ENCODE measurements at regions not wholly inside any gene's neighbourhood (a gene's known extent, or its start where the extent isn't known, plus 50 kb on each side); places are given as distances from the start of the nearest gene placed in this dataset.

DNA sequence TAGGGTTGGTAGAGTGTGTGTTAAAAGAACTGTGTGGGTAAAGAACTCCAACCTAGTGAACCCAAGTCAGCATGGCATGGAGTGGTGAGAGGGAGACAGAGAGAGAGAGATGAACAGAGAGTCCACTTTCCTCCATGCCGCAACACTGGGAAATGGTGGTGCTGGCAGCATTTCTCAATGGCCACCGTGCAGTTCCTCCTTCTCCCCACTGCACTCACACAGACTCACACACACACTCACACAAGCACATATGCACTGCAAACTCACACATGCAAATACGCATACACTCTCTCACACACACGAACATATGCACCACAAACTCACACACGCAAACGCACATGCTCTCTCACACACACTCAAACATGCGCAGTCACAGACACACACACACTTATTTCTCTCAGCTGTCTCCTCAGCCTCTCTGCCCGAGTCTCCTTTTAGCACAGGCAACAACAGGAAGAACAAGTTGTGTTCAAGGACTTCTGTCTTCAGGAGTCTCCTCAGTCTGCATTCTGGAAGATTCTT, 66.5 kb upstream of the LY86 start:
- Histone ChIP-seq H3K9me3 (no peaks in the 10 kb centered on the region), H3K36me3 (no peaks in the 10 kb centered on the region), H3K27me3 (ENCODE audit: low read depth) (peaks cover 4% of the 10 kb centered on the region), H3K27ac (no peak overlapping the region), H3K4me3 (no peak overlapping the region), H3K4me1 (no peaks in the 10 kb centered on the region)
- intact Hi-C loops (cut with DNase I) = no loop called here
- TF ChIP-seq, protein P1, sequence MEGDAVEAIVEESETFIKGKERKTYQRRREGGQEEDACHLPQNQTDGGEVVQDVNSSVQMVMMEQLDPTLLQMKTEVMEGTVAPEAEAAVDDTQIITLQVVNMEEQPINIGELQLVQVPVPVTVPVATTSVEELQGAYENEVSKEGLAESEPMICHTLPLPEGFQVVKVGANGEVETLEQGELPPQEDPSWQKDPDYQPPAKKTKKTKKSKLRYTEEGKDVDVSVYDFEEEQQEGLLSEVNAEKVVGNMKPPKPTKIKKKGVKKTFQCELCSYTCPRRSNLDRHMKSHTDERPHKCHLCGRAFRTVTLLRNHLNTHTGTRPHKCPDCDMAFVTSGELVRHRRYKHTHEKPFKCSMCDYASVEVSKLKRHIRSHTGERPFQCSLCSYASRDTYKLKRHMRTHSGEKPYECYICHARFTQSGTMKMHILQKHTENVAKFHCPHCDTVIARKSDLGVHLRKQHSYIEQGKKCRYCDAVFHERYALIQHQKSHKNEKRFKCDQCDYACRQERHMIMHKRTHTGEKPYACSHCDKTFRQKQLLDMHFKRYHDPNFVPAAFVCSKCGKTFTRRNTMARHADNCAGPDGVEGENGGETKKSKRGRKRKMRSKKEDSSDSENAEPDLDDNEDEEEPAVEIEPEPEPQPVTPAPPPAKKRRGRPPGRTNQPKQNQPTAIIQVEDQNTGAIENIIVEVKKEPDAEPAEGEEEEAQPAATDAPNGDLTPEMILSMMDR (IDR thresholded peaks at IDR 0.05) = no peak
- DNase-seq (no peak), ATAC-seq (peak in 1 of 2 donors; percentile 25)

DNA sequence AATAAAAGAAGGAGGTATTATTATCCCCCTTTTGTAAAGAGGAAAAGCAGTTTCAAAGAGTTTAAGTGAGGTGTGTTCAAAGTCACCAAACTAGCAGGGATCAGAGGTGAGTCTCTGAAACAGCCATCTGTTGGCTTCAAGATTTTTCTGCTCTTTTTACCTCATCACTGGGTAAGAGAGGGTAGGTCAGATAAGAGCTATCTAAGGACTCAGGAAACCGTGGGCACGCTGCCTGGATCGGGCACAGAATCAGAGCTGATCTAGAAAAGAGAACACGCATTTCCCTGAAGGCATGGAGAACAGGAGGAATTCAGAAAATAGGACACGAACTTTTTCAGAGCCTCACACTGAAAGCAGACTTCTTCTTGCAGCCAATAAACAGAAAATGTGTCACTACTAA, 65.8 kb upstream of the LY86 start:
- ATAC-seq (no peak), DNase-seq (no peak)
- TF ChIP-seq, protein P1 (IDR thresholded peaks at IDR 0.05) = no peak
- H3K9me3 ChIP-seq = no peaks in the 10 kb centered on the region
- H3K4me1 ChIP-seq = no peaks in the 10 kb centered on the region
- peaks cover 4% of the 10 kb centered on the region for H3K27me3 ChIP-seq (ENCODE audit: low read depth)
- intact Hi-C loops (cut with DNase I) = no loop called here
- no peaks in the 10 kb centered on the region for H3K36me3 ChIP-seq
- no peak overlapping the region for H3K4me3 ChIP-seq
- no peak overlapping the region for H3K27ac ChIP-seq

DNA sequence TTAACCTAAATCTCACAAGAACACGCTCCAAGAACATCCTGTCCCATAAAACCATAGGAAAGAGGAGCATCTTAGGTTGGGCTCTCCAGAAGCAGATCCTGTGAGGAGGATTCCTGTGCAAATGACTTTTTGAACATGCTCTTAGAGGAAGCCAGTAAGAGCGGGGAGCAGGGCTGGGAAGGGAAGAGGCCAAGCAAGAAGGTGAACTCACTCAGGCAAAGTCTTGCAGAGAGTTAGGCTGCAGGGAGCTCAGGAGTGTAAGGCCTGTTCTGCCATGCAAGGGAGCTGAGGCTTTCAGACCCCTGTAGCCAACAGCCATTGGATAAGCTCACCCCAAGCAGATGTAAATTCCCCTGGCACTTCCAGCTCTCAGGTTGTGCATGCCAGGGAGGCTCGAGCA, 63.6 kb upstream of the LY86 start:
- Histone ChIP-seq H3K9me3 (no peaks in the 10 kb centered on the region), H3K4me3 (no peak overlapping the region), H3K4me1 (no peaks in the 10 kb centered on the region), H3K27ac (no peak overlapping the region), H3K27me3 (ENCODE audit: low read depth) (peaks cover 4% of the 10 kb centered on the region), H3K36me3 (no peaks in the 10 kb centered on the region)
- DNase-seq (no peak), ATAC-seq (no peak)
- TF ChIP-seq, protein P1 (IDR thresholded peaks at IDR 0.05) = no peak
- intact Hi-C loops (cut with DNase I) = no loop called here

DNA sequence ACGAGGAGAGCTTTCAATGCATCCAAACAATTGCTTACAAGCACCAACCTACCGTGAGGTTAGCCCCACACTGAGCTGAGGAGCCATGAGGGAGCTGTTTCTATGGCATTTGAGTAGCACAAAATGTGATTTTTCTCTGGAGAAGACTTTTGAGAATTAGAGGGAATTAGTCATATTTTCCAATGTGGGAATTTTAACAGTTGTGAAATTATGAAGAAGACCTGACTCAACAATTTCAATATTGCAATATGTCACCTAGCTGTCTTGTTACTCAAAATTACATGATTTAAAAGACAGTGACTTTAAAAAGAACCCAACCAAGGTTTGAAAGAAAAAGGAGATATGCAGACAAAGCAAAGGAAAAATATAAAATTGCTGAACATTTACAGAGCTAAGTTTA, 62.6 kb upstream of the LY86 start:
- ATAC-seq (no peak), DNase-seq (no peak)
- no peaks in the 10 kb centered on the region for H3K9me3 ChIP-seq
- no peak overlapping the region for H3K4me3 ChIP-seq
- H3K27ac ChIP-seq = no peak overlapping the region
- H3K4me1 ChIP-seq = no peaks in the 10 kb centered on the region
- H3K27me3 ChIP-seq (ENCODE audit: low read depth) = peaks cover 4% of the 10 kb centered on the region
- intact Hi-C loops (cut with DNase I) = no loop called here
- TF ChIP-seq, protein P1 (IDR thresholded peaks at IDR 0.05) = no peak
- no peaks in the 10 kb centered on the region for H3K36me3 ChIP-seq

DNA sequence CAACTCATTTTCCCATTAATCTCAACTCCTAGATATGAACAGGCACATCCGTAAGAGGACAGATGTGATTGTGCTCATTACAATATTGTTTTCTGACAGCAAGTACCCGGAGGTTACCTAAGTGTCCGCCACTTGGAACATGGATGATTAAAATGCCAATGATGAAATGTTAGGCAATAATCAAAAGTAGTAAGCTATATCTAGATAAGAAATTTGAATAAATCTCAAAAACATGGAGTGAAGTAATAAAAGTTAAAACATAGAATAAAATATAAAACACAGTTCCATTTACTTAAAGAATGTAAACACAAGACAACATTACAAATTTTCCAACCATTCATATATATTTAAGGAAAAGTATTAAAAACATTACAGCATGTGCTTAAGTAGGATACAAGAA, 59.2 kb upstream of the LY86 start:
- H3K36me3 ChIP-seq = no peaks in the 10 kb centered on the region
- TF ChIP-seq, protein P1 (IDR thresholded peaks at IDR 0.05) = no peak
- ATAC-seq (no peak), DNase-seq (no peak)
- no peaks in the 10 kb centered on the region for H3K4me1 ChIP-seq
- intact Hi-C loops (cut with DNase I) = no loop called here
- H3K4me3 ChIP-seq = no peak overlapping the region
- H3K27ac ChIP-seq = no peak overlapping the region
- H3K27me3 ChIP-seq (ENCODE audit: low read depth) = peaks cover under 1% of the 10 kb centered on the region
- H3K9me3 ChIP-seq = no peaks in the 10 kb centered on the region

DNA sequence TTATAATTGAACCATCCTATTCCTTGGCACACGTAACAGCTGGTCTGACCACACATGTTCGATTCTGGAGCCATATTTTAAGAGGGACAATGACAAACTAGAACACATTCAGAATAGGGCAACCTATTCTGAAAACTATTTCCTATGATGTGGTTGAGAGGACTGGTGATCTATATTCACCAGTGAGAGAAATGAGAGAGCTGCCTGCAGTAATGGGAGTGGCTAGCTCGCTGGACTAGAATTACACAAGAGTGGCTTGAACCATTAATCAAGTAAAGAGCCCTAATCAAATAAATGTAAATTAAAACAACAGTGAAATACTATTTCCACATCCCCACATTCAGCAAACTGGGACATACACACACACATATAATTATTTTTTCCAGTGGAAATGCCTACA, 55.3 kb upstream of the LY86 start:
- TF ChIP-seq, protein P1 (IDR thresholded peaks at IDR 0.05) = no peak
- no peak for DNase-seq
- Histone ChIP-seq H3K27ac (no peak overlapping the region), H3K9me3 (no peaks in the 10 kb centered on the region), H3K36me3 (no peaks in the 10 kb centered on the region), H3K4me3 (no peak overlapping the region), H3K27me3 (ENCODE audit: low read depth) (no peaks in the 10 kb centered on the region), H3K4me1 (no peaks in the 10 kb centered on the region)
- intact Hi-C loops (cut with DNase I) = no loop called here
- ATAC-seq = no peak
